HUES6 (cell line): ENCODE measurements at regions not wholly inside any gene's neighbourhood (a gene's known extent, or its start where the extent isn't known, plus 50 kb on each side); places are given as distances from the start of the nearest gene placed in this dataset.
"Not testable (repeated sequence)": the region's sequence is repeated elsewhere in the genome, so short reads cannot be mapped to it uniquely, and the experiment has no call there.

Source experiments
- H3K27ac ChIP-seq: 2 replicates; pipeline ENCODE4 v1.7.0; 2013; ENCODE audit warnings: low read depth, mild to moderate bottlenecking, low read length, inconsistent platforms
- H3K27me3 ChIP-seq: 2 replicates; pipeline ENCODE4 v1.6.1; 2013; ENCODE audit warnings: low read length; ENCODE audit not compliant: control insufficient read depth, insufficient read depth
- H3K36me3 ChIP-seq: 2 replicates; pipeline ENCODE4 v1.6.1; 2013; ENCODE audit warnings: low read length; ENCODE audit not compliant: control insufficient read depth, insufficient read depth
- H3K4me1 ChIP-seq: 2 replicates; pipeline ENCODE4 v1.6.1; 2013; ENCODE audit warnings: low read length; ENCODE audit not compliant: control insufficient read depth, insufficient read depth
- H3K4me3 ChIP-seq: 2 replicates; pipeline ENCODE4 v1.5.1; 2013; ENCODE audit warnings: low read depth, low read length
- H3K9ac ChIP-seq: one replicate; pipeline ENCODE4 v1.6.1; 2013; ENCODE audit warnings: mild to moderate bottlenecking, low read length
- H3K9me3 ChIP-seq: 2 replicates; pipeline ENCODE4 v1.6.1; 2013; ENCODE audit warnings: low read depth, low read length; ENCODE audit not compliant: control insufficient read depth, insufficient read depth

DNA sequence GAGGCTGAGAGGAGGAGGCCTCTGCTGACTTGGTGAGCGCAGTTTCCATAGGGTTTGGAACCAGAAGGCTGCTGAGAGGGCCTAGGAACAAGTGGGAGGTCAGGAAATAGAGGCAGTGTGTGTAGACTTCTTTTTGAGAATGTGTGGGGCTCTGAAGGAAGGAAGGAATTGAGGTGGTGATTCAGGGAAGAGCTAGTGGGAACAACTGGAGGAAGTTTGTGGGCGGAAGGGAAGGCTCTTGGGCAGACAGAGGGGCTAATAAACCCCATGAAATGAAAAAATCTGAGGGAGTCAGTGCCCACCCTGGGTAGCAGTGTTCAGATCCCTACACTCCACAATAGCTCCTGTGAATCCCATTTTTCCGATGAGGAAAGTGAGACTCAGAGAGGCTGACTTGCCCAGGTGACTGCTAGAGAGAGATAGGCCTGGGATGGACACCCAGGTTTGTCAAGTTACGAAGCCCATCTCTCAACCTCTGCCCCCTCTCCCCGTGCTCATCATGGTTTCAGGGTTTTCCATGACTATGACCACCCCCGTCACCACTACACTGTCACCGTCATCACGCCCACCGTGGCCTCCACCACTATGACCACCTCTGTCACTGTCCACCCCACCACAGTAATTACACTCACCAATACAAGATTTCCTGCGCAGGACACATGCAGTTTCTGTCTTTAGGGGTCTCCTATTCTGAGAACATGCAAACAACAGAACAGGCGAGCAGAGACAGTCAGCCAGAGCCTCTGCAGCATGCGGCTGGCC, 106.4 kb downstream of the MRPL14 start:
- H3K9me3 ChIP-seq: no peaks in the 10 kb centered on the region
- no peaks in the 10 kb centered on the region for H3K27me3 ChIP-seq
- no peak overlapping the region for H3K9ac ChIP-seq
- no peak overlapping the region for H3K27ac ChIP-seq
- H3K36me3 ChIP-seq: no peaks in the 10 kb centered on the region
- peaks cover 5% of the 10 kb centered on the region for H3K4me1 ChIP-seq
- no peak overlapping the region for H3K4me3 ChIP-seq

DNA sequence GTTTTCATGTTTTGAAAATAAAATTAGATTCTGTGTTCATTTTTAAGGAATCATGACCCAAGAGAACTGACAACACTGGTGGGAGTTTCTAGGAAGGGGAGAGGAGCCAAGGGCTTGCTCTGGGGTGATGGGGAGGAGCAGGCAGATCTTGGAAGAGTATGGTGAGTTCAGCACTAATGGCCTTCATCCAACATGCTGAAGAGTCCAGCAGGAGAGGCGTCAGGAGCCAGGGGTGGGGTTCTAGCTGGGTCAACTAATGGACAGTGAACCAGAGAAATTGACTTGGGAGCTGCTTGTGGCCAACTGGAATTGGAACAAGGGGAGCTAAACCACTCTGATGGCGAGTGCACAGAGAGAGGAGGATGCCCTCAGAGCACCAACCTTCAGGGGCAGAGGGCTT, 107.1 kb downstream of the MRPL14 start:
- H3K27ac ChIP-seq: no peak overlapping the region
- H3K9me3 ChIP-seq: no peaks in the 10 kb centered on the region
- H3K4me1 ChIP-seq: peaks cover 5% of the 10 kb centered on the region
- H3K36me3 ChIP-seq: no peaks in the 10 kb centered on the region
- no peak overlapping the region for H3K4me3 ChIP-seq
- H3K27me3 ChIP-seq: no peaks in the 10 kb centered on the region
- H3K9ac ChIP-seq: no peak overlapping the region

DNA sequence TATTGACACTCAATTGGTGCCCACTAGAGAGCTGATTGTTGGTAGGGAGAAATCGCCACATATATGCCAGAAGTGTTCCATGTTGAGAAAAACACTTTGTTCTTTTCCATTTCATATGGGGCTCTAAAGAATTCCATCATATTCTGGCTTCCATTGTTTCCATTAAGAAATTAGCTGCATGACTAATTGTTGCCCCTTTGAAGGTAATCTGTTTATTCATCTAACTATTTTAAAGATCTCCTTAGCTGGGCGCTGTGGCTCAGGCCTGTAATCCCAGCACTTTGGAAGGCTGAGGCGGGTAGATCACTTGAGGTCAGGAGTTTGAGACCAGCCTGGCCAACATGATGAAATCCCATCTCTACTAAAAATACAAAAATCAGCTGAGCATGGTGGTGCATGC, 109.9 kb downstream of the MRPL14 start:
- H3K9me3 ChIP-seq, H3K4me1 ChIP-seq, H3K9ac ChIP-seq, H3K36me3 ChIP-seq, H3K27me3 ChIP-seq, H3K27ac ChIP-seq, H3K4me3 ChIP-seq: not testable (repeated sequence)

DNA sequence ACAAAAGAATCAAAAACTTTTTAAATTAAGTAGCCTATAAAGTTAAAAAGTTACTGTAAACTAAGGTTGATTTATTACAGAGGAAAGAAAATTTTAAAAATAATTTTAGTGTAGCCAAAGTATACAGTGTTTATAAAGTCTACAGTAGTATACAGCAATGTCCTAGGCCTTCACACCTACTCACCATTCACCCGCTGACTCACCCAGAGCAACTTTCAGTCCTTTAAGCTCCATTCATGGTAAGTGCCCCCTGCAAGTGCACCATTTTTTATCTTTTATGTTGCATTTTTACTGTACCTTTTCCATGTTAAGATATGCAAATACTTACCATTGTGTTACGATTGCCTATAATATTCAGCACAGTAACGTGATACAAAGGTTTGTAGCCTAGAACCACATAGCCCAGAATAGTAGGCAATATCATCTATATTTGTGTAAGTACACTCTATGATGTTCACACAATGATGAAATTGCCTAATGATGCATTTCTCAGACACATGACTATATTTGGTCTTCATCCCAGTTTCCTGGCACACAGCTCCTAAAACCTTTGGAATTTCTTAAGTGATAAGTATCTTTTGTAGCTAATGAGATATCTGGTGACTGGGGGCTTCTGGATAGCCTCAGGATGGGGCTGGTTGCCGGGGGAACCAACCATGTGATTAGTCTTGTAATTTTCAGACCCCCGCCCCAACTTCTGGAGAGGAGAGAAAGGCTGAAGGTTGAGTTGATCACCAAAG, 111.0 kb downstream of the MRPL14 start:
- peaks cover 5% of the 10 kb centered on the region for H3K4me1 ChIP-seq
- no peaks in the 10 kb centered on the region for H3K27me3 ChIP-seq
- H3K9me3 ChIP-seq: no peaks in the 10 kb centered on the region
- no peak overlapping the region for H3K9ac ChIP-seq
- no peaks in the 10 kb centered on the region for H3K36me3 ChIP-seq
- no peak overlapping the region for H3K27ac ChIP-seq
- H3K4me3 ChIP-seq: no peak overlapping the region; the same call in 1 of the 2 replicates

GRCh38 chr6:44012078-44012493, 115.2 kb downstream of the MRPL14 start:
- Histone ChIP-seq H3K36me3 (no peaks in the 10 kb centered on the region), H3K27ac (no peak overlapping the region), H3K4me1 (peaks cover 17% of the 10 kb centered on the region), H3K4me3 (no peak overlapping the region), H3K9ac (no peak overlapping the region), H3K9me3 (no peaks in the 10 kb centered on the region), H3K27me3 (0 out of 2 replicates have a peak, but pooled peaks cover 3% of the 10 kb centered on the region)

DNA sequence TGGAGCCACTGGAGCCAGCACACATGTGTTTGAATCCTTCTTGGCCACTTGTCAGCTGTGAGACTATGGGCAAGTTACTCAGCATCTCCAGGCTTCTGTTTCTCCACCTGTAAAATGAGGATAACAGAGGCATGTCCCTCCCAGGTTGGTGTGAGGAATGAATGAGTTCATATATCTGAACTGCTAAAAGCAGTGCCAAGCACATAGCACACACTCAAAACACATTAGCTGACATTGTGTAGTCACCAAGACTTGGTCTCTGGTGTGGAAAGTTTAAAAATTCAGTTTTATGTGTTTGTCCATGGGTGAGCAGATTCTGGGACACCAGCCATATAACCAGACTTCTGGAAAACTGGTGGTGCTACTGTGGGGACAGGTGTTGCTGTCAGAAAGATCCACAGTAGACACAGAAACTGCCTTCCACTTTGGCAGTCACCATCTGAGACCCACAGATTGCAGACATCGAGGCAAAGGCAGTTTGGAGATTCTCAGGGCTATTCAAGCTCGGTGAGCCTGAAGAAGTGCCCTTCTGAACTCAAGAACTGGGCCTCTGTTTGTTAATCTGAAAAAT, 115.8 kb downstream of the MRPL14 start:
- H3K27me3 ChIP-seq: 0 out of 2 replicates have a peak, but pooled peaks cover 3% of the 10 kb centered on the region
- H3K36me3 ChIP-seq: no peaks in the 10 kb centered on the region
- H3K9me3 ChIP-seq: no peaks in the 10 kb centered on the region
- H3K9ac ChIP-seq: no peak overlapping the region
- no peak overlapping the region for H3K27ac ChIP-seq
- H3K4me3 ChIP-seq: no peak overlapping the region
- H3K4me1 ChIP-seq: peaks cover 20% of the 10 kb centered on the region

- H3K36me3 ChIP-seq: no peaks in the 10 kb centered on the region
- H3K27ac ChIP-seq: no peak overlapping the region
- no peaks in the 10 kb centered on the region for H3K9me3 ChIP-seq
- H3K4me1 ChIP-seq: peaks cover 23% of the 10 kb centered on the region
- no peak overlapping the region for H3K9ac ChIP-seq
- 0 out of 2 replicates have a peak, but pooled peaks cover 3% of the 10 kb centered on the region for H3K27me3 ChIP-seq
- H3K4me3 ChIP-seq: no peak overlapping the region
Measured at GRCh38 chr6:44010411-44011349, 116.6 kb downstream of the MRPL14 start.

- Histone ChIP-seq H3K4me3 (no peak overlapping the region), H3K27ac (no peak overlapping the region), H3K36me3 (no peaks in the 10 kb centered on the region), H3K9ac (no peak overlapping the region), H3K27me3 (0 out of 2 replicates have a peak, but pooled peaks cover 4% of the 10 kb centered on the region), H3K4me1 (peaks cover 33% of the 10 kb centered on the region), H3K9me3 (no peaks in the 10 kb centered on the region)
Measured at GRCh38 chr6:44009425-44010321, 117.6 kb downstream of the MRPL14 start.

DNA sequence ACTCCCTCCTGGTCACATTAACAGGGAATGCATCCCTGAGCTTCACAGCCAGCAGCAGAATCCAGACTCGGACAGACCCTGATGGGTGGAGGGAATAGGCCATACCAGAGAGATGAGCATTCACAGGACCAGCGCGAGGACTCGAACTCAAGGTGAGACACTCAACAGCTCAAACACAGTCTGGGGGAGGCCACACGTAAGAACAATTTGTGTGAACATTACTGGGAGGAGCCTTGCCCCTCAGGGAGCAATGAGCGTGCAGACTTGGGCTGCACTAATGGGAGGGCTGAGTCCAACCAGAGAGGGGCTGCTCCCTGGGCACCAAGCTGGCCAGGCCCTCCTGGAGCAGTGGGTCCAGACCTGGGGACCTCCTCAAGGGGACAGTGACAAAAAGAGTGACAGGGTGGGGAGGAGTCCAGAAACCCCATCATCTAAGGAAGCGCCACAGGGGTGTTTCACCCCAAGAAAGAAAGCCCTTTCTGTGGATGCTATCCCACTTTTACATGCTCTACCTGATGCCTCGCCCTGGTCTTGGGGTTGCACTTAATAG, 118.4 kb downstream of the MRPL14 start:
- Histone ChIP-seq H3K4me3 (no peak overlapping the region), H3K9ac (no peak overlapping the region), H3K9me3 (no peaks in the 10 kb centered on the region), H3K27ac (no peak overlapping the region), H3K36me3 (no peaks in the 10 kb centered on the region), H3K27me3 (peaks cover 12% of the 10 kb centered on the region; the same call in 1 of the 2 replicates), H3K4me1 (peaks cover 40% of the 10 kb centered on the region)
